HuH-7.5 (cell line): ENCODE measurements at regions not wholly inside any gene's neighbourhood (a gene's known extent, or its start where the extent isn't known, plus 50 kb on each side); places are given as distances from the start of the nearest gene placed in this dataset.
"Not testable (repeated sequence)": the region's sequence is repeated elsewhere in the genome, so short reads cannot be mapped to it uniquely, and the experiment has no call there.

Experiments
- DNase-seq: peaks from one replicate; pipeline ENCODE4 v3.0.0; 2011; ENCODE audit warnings: low spot score

DNA sequence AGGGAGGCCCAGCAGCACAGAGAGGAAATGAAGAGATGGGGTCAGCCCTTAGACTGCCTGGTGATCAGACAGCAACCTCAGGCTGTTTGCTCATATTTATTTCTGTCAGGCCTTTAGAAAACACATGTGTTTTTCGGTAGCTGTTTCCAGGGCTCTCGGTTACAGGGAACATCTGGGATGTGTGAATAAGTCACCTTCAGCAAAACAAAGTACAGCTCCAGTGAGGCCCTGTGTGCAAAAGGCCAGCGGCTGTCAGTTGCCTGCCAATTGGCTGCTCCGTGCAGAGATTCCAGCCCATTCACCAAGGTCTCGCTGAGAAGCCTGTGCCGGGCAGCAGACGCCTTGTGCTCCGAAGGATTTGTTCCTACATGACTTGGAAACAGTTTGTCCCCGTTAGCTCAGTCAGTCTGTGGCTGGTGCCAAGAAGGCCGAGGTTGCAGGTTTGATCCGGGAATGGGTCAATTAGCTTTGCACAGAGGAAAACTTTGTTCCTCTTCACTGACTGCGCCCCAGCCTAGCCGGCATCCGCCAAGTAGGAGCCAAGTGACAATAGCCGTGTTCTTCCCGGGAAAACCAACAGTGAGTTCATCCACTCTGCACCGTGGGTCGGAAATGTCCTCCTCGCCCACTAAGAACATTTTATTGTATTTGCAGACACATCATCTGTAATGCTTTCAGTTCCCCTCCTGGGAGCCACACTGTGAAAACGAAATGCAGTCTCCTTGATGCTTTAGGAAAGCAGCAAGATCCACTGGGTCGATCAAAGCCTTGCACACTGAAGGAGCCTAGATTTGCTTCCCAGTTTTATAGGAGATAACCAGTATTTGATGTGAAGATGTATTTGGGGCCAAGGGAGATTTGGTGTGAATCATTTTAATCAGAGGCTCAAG lies 315.4 kb upstream of the CDYL start:
- no peak for DNase-seq

DNA sequence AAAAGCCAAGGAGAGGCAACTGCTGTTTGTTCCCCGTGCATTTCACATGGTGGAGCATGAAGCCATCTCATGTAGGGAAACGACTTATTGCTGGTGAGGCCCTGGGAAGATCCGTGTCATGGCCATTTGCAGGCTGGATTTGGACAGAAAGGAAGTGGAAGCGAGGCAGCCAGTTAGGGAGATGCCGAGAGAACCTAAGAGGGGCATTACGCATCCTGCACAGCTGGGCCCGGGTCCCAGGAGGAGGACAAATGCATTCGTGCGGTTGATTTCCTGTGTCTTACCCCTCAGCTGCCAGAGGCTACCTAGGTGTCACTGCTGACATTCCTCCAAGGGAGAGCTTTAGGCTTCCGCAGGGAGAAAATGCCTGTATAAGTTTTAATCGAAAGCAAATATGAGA lies 316.2 kb upstream of the CDYL start:
- no peak for DNase-seq

DNA sequence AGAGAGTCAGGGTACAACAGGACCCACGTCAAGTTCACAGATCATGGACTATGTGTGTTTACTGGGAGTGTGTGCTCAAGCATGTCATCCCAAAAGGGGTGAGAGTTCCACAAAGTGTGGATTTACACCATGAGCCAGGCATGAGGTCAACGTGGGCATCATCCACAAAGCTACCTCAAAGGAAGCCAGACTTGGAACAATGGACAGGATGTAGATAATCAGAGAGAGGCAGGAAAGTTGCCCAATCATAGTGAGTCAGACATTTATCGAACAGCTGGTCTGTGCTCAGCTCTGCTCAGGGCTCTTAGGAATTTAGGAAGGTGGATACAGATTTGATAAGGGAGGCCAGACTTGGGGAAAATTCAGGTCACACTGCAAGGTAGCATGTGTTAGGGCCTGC lies 317.2 kb upstream of the CDYL start:
- DNase-seq = no peak

DNA sequence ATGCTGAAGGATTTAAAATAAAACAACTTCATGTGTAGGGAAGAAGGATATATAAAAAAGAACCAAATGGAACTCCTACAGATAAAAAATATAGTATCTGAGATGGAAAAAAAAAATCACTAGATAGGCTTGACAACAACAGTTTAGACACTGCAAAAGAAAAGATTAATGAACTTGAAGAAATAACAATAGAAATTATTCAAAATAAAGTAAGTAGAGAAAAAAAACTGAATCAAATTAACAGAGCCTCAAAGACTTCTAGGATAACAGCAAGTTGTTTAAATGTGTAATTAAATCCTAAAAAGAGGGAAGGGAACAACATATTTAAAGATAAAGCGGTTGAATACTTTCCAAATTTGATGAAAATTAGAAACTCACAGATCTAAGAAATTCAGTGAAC lies 316.3 kb upstream of the ECI2 start:
- DNase-seq = no peak

DNA sequence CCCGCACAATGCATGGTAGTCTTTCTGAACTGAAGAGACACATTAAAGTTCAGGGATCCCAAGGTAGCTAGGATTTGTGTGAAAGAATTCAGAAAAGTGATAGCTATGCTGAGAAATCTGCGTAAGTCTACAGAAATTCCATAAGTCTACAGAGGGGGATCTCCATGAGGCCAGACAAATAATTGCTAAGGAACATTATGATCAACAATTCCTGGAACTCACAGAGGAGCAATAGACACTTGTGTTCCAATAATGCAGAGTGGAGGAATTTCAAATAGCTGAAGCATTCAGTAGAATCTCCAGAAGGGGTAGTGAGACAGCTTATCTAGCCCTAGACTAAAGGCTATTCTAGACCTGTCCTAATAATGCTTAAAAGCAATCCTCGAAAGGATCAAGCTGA lies 315.7 kb upstream of the ECI2 start:
- no peak for DNase-seq

DNA sequence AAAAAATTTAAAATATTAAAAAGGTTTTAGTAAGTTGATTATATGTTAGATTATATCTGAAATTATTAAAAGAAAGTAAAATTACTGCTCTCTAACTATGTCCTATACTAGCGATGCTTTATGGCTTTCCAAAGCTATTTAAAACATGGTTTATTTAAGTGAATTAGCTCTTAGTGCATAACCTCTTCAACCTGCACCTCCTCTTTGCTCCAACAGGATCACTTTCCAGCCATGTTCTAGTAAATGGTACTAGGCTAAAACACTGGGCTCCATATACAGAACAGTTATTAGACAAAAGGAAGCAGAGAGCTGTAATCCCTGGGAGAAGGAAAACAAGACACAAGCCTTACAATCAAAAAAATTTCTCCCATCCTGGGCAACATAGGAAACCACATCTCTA lies 314.9 kb upstream of the ECI2 start:
- no peak for DNase-seq

DNA sequence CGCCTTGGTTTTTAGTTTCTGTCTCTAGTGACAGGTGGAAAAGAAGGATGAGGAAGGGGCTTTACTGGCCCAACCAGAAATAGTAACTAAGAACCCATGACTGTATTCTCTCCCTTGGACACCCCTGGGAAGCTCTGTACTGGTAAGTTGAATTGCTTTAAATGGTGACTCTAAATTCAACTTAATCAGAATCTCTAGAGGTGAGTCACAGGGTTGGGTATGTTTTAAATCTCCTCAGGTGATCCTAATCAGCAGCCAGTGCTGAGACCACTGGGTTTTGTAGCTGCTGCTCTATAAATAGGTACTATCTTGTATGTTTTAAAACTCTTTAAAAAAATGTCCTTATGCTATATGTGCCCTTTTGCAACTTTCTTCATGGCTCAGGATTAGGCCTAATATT lies 314.0 kb upstream of the ECI2 start:
- DNase-seq = no peak

DNA sequence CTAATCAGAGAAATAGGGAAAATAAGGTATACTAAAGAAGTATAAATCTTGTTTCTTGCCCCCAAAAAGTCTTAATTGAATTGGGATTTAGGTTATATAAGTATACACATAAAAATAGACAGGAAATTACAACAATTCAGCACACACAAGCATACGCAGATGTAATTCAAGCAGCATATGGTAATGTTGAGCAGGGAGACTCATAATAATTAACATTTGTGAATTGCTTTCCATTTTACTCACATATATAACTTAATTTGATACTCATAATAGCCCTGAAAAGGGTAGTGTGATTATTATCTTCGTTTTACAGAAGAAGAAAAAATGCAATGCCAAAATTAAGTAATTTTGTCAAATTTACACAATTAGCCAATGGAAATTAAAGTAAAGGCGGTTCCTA lies 313.5 kb upstream of the ECI2 start:
- DNase-seq = no peak

DNA sequence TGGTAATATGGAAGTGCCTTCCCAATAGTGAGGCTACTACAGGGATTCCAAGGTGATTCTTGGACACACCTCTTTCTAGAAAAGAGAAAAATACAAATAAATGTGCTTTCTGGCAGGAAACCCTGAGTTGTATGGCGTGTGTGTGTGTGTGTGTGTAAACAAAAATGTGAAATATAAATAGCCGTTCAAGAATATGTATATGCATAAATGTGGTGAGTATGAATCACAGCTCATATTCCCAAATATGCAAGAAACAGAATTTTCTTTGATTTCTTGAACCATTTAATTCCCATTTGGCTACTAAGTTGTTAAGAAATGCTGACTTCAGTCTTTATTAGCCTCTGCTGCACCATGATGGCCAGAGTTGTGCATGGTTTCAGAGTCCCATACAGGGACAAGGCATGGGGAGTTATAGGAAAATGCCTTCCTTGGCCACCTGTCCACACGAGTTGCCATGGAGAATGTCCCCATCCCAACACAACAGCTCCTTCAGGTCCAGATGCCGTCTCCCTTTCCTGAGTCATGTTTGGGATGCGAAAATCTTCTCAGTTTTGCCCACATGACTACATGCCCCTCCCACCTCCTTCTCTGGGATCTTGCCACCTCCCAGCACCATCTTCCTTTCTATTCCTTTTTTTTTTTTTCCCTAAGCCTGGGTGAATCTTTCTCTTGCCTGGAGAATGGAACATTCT lies 312.4 kb upstream of the ECI2 start:
- DNase-seq = no peak

DNA sequence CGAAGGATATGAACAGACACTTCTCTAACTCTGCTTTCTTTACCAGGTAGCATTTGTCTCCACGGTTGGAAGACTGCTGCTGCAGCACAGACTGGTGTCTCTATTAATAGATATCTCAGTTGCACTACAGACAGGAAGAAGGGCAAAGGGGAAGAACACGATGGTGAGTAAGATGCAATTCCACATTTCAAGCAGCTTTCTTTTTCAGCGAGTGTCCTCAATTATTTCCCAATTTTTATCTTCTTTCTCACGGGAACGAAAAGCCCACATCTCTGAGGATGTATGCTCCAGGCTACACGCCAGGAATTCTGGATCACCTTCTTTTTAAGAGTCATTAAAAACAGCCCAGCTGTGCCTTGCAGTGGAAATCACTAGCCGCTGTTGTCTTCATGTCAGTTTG lies 311.6 kb upstream of the ECI2 start:
- DNase-seq = no peak

DNA sequence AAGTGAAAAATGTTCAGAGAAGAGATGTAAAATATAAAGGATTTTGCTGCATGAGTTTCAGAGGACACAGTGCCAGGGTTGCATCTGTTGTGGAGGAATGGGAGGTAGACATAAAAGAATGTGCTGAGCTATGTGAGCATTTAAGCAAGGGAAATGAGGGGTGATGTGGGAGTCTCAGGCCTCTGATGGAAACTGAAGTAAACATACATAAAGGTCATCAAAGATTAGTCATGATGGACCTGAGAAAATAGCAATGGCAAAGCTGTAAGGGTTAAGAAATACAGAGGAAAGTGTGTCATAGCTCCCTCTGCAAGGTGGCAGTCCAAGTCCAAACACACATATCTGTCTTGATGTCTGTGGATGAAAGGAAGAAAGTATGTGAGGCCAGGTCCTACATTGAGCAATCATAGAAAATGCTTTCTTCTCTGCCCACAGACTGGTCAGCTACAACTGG lies 306.6 kb upstream of the ECI2 start:
- no peak for DNase-seq

DNA sequence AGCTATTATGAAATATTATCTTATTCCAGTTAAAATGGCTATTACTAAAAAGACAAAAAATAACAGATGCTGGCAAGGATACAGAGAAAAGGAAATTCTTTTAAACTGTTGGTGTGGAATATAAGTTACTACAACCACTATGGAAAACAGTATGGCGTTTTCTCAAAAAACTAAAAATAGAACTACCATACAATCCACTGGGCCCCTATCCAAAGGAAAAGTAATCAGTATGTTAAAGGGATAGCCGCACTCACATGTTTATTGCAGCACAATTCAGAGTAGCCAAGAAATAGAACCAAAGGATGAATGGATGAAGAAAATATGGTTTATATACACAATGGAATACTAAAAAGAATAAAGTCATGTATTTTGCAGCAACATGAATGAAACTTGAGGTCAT lies 303.8 kb upstream of the ECI2 start:
- DNase-seq = no peak

DNA sequence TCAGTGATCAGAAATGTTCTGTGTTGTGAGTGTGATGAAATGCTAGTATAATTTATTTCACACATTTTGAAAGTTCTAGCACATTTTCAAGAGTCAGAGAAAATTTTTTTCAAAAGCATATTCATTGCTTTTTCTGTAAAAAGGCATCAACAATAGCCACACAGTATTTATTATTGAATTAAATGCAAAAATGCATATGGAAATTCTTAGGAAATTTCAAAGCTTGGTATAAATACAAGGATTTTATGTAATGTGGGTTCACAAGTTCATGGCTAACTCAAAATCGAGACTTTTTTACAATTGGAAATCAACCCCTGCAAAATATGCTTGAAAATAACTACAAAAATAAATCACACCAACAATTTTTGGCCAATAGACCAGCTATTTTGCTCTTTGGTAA lies 302.0 kb upstream of the ECI2 start:
- DNase-seq = no peak

DNA sequence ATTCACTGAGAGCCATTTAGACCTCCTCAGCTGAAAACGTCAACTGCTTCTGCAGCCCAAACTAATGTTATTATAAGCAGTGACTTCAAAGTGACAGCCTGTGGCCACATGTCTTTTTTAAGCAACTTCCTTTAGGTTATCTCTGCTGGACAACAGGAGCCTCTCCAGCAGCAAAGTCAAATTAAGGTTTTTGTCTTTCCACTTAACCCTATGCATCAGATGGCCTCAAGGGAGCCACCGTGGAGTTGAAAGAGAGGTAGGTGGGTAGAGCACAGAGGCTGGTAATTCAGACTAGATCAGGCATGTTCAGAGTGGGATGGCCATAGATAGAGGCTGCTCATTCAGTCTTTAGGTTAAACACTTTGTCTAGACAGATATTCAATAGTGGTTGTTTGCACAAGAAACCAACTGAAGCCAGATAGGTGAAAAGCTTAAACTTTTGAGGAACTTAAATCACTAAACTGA lies 300.6 kb upstream of the ECI2 start:
- no peak for DNase-seq

DNA sequence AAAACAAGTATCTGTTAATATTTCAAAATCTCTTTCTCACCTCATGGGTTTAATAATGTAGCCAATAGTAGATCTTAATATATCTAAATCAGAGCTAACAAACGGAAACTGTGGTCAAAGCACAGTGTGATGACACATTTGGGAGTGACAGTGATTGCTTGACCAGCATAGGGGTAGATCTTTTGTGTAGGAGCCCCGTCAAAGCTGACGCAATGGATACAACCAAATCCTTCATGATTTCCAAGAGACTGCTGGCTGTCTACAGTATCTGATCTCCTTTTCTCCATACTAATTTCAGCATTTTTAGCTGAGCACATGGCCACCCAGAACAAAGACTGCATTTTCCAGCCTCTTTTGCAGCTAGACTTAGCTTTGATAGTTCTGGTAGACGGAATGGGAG lies 299.3 kb upstream of the ECI2 start:
- no peak for DNase-seq

DNA sequence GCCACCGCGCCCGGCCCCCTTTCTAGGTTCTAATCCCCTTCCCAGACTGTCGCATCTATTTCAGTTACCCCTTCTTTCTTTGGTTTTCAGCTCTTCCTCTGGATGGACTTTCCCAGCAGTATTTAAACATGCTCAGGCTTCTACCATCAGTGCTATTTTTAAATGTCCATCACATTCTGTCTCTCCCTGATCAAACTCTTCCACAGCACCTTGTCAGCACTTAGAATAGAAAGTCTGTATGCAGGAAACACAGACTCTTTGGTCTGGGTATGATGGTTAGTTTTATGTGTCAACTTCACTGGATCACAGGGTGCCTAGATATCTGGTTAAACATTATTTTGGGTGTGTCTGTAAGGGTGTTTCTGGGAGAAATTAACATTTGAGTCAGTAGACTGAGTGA lies 297.8 kb upstream of the ECI2 start:
- no peak for DNase-seq

DNA sequence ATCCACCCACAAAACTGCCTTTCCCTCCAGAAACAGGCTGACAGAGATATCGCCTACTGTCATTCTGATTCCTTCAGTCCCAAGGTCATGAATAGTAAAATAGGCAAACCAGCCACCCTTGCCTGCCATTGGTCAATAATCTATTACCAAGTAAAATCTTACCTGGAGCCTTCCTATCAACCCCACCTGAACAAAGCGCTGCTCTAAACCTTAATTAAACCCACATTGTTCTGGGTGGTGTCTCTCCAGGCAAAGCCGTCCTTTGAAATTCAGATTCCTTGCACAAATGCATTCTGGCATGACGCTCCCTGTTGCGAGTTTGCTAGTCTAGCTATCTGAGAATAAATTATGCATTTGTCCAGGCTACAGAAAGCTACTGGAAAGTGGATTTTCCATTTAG lies 291.6 kb upstream of the ECI2 start:
- no peak for DNase-seq

DNA sequence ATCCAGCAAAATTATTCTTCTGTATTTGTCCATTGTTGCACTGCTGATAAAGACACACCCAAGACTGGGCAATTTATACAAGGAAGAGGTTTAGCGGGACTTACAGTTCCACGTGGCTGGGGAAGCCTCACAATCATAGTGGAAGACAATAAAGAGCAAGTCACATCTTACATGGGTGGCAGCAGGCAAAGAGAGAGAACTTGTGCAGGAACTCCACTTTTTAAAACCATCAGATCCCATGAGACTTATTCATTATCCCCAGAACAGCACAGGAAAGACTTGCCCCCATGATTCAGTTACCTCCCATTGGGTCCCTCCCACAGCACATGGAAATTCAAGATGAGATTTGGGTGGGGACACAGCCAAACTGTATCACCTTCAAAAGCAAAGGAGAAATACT lies 286.5 kb upstream of the ECI2 start:
- DNase-seq = no peak

DNA sequence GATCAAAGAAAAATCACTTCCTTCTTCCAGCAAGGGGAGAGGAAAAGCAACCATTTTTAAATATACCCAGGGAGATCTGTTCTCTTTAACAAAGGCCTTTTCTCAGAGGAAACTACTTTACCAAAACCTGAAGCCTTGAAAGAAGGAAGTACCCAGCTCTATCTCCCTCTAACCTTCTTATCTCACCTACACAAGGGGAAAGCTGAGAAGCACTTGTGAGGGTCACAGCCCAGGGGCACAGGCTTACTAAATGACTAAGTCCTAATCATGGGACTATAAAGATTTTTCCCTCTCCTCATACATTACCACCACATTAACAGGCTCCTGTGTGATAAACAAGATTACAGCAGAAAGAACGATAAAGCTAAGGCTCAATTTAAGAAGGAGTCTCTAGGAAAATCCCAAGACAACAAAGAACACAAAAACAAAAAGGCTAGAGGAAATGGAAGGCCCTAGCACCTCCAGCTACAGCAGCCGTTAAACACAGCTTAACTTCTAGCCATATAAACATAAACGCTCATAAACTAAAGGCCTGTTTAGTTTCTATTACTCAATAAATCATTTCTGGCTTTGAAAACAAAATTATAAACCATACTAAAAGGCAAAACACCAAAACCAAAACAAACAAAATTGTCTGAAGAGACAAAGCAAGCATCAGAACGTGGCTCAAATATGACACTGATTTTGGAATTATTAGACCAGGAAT lies 284.9 kb upstream of the ECI2 start:
- no peak for DNase-seq

DNA sequence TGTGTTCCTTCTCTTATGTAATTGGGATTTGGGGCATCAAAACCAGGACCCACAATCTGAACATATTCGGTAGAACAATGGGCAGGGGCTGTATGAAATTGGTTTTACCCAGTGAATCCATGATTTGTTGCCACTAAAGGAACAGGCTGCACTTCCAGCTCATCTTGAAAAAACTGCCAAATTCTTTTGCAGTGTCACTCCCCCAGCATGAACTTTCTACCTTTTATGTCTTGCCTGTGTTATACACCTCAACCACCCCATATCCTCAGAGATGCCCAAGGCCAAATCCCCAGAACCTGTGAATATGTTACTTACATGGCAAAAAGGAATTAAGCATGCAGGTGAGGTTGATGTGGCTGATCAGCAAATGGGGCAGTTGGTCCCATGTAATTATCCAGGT lies 280.2 kb upstream of the ECI2 start:
- DNase-seq = no peak

DNA sequence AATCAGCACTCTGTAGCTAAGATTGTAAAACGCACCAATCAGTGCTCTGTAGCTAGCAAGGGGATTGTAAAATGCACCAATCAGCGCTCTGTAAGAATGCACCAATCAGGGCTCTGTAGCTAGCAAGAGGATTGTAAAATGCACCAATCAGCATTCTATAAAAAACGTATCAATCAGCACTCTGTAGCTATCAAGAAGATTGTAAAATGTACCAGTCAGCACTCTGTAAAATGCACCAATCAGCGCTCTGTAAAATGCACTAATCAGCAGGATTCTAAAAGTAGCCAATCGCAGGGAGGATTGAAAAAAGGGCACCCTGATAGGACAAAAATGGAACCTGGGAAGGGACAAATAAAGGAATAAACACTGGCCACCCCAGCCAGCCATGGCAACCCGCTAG lies 278.7 kb upstream of the ECI2 start:
- DNase-seq = not testable (repeated sequence)

DNA sequence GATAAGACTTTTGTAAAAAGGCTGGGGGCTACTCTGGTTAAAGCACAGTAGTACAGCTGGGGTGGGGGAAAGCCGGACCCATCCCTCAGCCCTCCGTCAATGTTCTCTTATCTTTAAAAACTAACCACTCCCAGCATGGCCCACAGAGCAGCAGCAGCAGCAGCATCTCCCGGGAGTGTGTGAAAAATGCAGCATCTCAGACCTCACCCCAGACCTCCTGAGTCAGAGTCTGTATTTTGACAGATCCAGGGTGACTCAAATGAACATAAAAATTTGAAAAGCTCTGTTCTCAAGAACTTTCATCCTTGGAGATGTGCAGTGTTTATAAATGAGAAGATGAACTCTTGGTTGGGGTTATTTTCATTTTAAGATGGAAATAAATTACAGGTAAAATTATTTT lies 277.7 kb upstream of the ECI2 start:
- DNase-seq = no peak

DNA sequence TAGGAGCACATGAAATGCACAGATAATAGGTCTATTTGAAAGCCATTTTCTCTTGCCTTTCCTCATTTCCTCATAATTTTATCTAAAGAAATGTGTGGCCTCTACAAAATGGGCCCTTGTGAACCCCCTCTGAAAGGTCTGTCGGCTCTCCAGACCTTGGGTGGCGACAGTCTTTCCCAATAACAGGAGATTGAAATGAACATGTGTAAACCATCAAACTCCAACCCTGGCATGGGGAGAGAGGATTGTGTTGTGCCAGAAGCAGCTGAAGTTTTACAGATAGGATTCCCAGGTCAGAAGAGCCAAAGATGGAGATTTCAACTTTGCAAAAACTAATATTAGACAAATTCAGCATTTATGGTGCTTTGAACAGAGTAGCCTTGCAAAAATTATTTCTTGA lies 277.1 kb upstream of the ECI2 start:
- no peak for DNase-seq
